ENCODE measurements at regions not wholly inside any gene's neighbourhood (a gene's known extent, or its start where the extent isn't known, plus 50 kb on each side); places are given as distances from the start of the nearest gene placed in this dataset.

DNA sequence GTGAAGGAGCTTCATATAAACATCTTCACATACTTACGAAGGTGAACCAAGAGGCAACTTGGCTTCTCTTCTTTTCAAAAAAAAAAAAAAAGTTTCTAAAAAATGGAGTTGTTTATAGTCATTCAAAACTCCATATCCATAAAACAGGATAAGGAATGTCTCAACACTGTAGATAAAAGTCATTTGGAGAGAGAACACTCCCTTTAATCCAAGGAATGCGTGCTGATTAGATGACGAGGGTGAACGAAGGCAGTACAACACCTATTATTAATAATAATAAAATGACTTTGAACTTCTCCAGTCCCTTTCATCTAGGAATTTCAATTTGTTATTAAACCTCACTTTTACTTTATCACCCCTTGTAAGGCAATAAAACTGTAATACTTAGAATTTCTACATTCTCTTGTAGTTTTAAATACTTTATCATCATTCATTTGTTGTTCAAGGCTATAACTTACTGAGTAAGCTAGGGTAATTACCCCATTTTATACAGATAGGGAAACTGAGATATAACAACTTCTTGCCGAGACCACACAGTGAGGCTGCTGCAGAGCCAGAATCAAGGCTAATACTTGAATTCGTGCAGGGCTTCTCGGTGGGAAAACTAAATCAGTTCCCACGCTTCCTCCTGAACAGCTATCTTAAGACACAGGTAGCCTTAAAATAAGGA lies 377.1 kb downstream of the EFNA5 start:
- Mint-ChIP-seq H3K9me3 (no peaks in the 10 kb centered on the region), H3K36me3 (ENCODE audit: insufficient read depth in 1 of 3, low read depth in 3 of 3) (no peaks in the 10 kb centered on the region), H3K4me1 (peaks cover 10 to 12% of the 10 kb centered on the region in 2 experiments), H3K27ac (no peak overlapping the region), H3K27me3 (ENCODE audit: low read depth) (no peaks in the 10 kb centered on the region), H3K4me3 (no peak overlapping the region)
- no peak overlapping the region for H2AK5ac ChIP-seq (ENCODE audit: insufficient read length, low read length)
- no peak overlapping the region for H2BK120ac ChIP-seq (ENCODE audit: low read depth, low read length, poor library complexity, severe bottlenecking)
- no peak overlapping the region for H3K18ac ChIP-seq (ENCODE audit: insufficient read length, low read depth, low read length)
- H4K20me1 ChIP-seq (ENCODE audit: control insufficient read depth, insufficient read depth, insufficient read length), result no peaks in the 10 kb centered on the region
- H2AFZ ChIP-seq (ENCODE audit: low read length), result no peak overlapping the region
- no peak overlapping the region for H3K4ac ChIP-seq (ENCODE audit: low read depth, low read length)
- no peak overlapping the region for H2BK12ac ChIP-seq (ENCODE audit: insufficient read length, low read depth, low read length)
- H3K4me2 ChIP-seq (ENCODE audit: insufficient read depth, insufficient read length, low read length), result no peak overlapping the region
- H3K14ac ChIP-seq (ENCODE audit: insufficient read depth, low read length), result no peak overlapping the region
- no peak overlapping the region for H3K9ac ChIP-seq (ENCODE audit: extremely low read depth, insufficient read length, low read length)
- H3K23me2 ChIP-seq (ENCODE audit: insufficient read length, low read depth, low read length, poor library complexity, severe bottlenecking), result no peaks in the 10 kb centered on the region
- no peaks in the 10 kb centered on the region for H3K79me1 ChIP-seq (ENCODE audit: insufficient read depth, low read depth, low read length, poor library complexity, severe bottlenecking)
- TF ChIP-seq, protein P1, sequence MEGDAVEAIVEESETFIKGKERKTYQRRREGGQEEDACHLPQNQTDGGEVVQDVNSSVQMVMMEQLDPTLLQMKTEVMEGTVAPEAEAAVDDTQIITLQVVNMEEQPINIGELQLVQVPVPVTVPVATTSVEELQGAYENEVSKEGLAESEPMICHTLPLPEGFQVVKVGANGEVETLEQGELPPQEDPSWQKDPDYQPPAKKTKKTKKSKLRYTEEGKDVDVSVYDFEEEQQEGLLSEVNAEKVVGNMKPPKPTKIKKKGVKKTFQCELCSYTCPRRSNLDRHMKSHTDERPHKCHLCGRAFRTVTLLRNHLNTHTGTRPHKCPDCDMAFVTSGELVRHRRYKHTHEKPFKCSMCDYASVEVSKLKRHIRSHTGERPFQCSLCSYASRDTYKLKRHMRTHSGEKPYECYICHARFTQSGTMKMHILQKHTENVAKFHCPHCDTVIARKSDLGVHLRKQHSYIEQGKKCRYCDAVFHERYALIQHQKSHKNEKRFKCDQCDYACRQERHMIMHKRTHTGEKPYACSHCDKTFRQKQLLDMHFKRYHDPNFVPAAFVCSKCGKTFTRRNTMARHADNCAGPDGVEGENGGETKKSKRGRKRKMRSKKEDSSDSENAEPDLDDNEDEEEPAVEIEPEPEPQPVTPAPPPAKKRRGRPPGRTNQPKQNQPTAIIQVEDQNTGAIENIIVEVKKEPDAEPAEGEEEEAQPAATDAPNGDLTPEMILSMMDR (conservative IDR thresholded peaks at IDR 0.05), result no peak
- DNase-seq, result no peak
- H3K23ac ChIP-seq (ENCODE audit: insufficient read length, low read depth, low read length), result no peak overlapping the region
- H3T11ph ChIP-seq (ENCODE audit: low read length), result no peak overlapping the region
- no CpG with 5 or more reads among the region's 8 CpGs for WGBS (ENCODE audit: extremely low coverage, insufficient read length, low lambda C conversion rate)
- H2BK20ac ChIP-seq (ENCODE audit: low read depth, low read length, poor library complexity, severe bottlenecking), result no peak overlapping the region
- H4K8ac ChIP-seq (replicated peaks; ENCODE audit: insufficient read length, low read depth, low read length), result no peak overlapping the region
- H3K9me3 ChIP-seq (ENCODE audit: control insufficient read depth, low read depth, low read length), result no peaks in the 10 kb centered on the region
- H3K56ac ChIP-seq (ENCODE audit: insufficient read length, low read depth, low read length), result no peak overlapping the region
- H2BK5ac ChIP-seq (ENCODE audit: insufficient read length, low read length), result no peak overlapping the region
- H4K5ac ChIP-seq (ENCODE audit: insufficient read length, low read depth, low read length), result no peak overlapping the region
- no peaks in the 10 kb centered on the region for H3K27me3 ChIP-seq (ENCODE audit: insufficient read depth, low read length)
- H3K27ac ChIP-seq (ENCODE audit: insufficient read length, low read depth, low read length), result no peak overlapping the region
- H4K91ac ChIP-seq (ENCODE audit: insufficient read length, low read depth, low read length), result no peak overlapping the region
- no peak overlapping the region for H2BK15ac ChIP-seq (ENCODE audit: low read depth, low read length)
- no peaks in the 10 kb centered on the region for H3K4me1 ChIP-seq (ENCODE audit: insufficient read depth, low read length)
- no peaks in the 10 kb centered on the region for H3K79me2 ChIP-seq (ENCODE audit: insufficient read depth, low read length)
